SK-N-SH (cell line): ENCODE measurements at regions not wholly inside any gene's neighbourhood (a gene's known extent, or its start where the extent isn't known, plus 50 kb on each side); places are given as distances from the start of the nearest gene placed in this dataset.

ENCODE experiments used
- CTCF ChIA-PET: fragments of 300-600, 350-600 bp; formaldehyde crosslinking; extraction: SDS; loops from one replicate; lab custom pipeline; 2021; lab: Yijun Ruan, JAX
- POLR2A ChIA-PET: fragments of 350-600 bp; sonication (Branson Sonifier 250); formaldehyde crosslinking; extraction: SDS; loops from one replicate; lab custom pipeline; 2020; ENCODE audit warnings: antibody characterized with exemption, inconsistent platforms; lab: Yijun Ruan, JAX
- DNase-seq: peaks from one replicate; pipeline ENCODE4 v3.0.0; 2012
- H2AFZ ChIP-seq: fragments of 200-600 bp; sonication (generic); 2 replicates; pipeline ENCODE4 v1.8.1; 2016; ENCODE audit warnings: antibody characterized with exemption, mild to moderate bottlenecking, low read depth
- H3F3A ChIP-seq: fragments of 200-600 bp; sonication (generic); replicated peaks from 2 replicates; pipeline ENCODE3; 2016; ENCODE audit warnings: antibody characterized with exemption, mild to moderate bottlenecking; ENCODE audit not compliant: insufficient read depth
- H3K27ac ChIP-seq, 2 experiments: fragments of 200-500 bp in 1 of 2; fragments of 200-600 bp in 1 of 2; sonication (Bioruptor generic) in 1 of 2; sonication (generic), shearing (Covaris generic) in 1 of 2; 2 replicates each; pipeline versions ENCODE4 v1.5.1 to v1.6.1; 2014 to 2016; ENCODE audit warnings: low read depth in 2 of 2, inconsistent platforms in 1 of 2, low read length in 1 of 2, mild to moderate bottlenecking in 1 of 2, mixed read lengths in 1 of 2
- H3K27me3 ChIP-seq: fragments of 200-600 bp; sonication (generic), shearing (Covaris generic); 2 replicates; pipeline ENCODE4 v1.6.1; 2016; ENCODE audit warnings: mixed run types; ENCODE audit not compliant: insufficient read depth
- H3K36me3 ChIP-seq, 2 experiments: fragments of 200-500 bp in 1 of 2; fragments of 200-600 bp in 1 of 2; sonication (Bioruptor generic) in 1 of 2; sonication (generic) in 1 of 2; replicated peaks in 1 of 2; 2 replicates each; pipeline versions ENCODE3 to v1.5.1; 2014 to 2016; ENCODE audit warnings: low read length in 1 of 2, mild to moderate bottlenecking in 1 of 2; ENCODE audit not compliant: insufficient read depth in 2 of 2, control insufficient read depth in 1 of 2
- H3K4me1 ChIP-seq, 2 experiments: fragments of 200-500 bp in 1 of 2; fragments of 200-600 bp in 1 of 2; sonication (Bioruptor generic) in 1 of 2; sonication (generic), shearing (Covaris generic) in 1 of 2; 2 replicates each; pipeline versions ENCODE4 v1.5.1 to v1.6.1; 2014 to 2016; ENCODE audit warnings: low read depth in 1 of 2, low read length in 1 of 2, mixed run types in 1 of 2; ENCODE audit not compliant: insufficient read depth in 2 of 2, control insufficient read depth in 1 of 2
- H3K4me2 ChIP-seq: fragments of 200-600 bp; sonication (generic), shearing (Covaris generic); 2 replicates; pipeline ENCODE4 v1.6.1; 2017; ENCODE audit warnings: mixed run types
- H3K4me3 ChIP-seq, 2 experiments: fragments of 200-500 bp in 1 of 2; fragments of 200-600 bp in 1 of 2; sonication (Bioruptor generic) in 1 of 2; sonication (generic), shearing (Covaris generic) in 1 of 2; 2 replicates each; pipeline versions ENCODE4 v1.5.1 to v1.8.1; 2014 to 2016; ENCODE audit warnings: low read depth in 2 of 2, inconsistent platforms in 1 of 2, low read length in 1 of 2, mild to moderate bottlenecking in 1 of 2, mixed read lengths in 1 of 2, moderate library complexity in 1 of 2
- H3K79me2 ChIP-seq: fragments of 200-600 bp; sonication (generic); 2 replicates; pipeline ENCODE4 v1.8.1; 2017; ENCODE audit warnings: mild to moderate bottlenecking; ENCODE audit not compliant: insufficient read depth
- H3K9ac ChIP-seq: fragments of 200-600 bp; sonication (generic); 2 replicates; pipeline ENCODE4 v1.6.1; 2017; ENCODE audit warnings: mixed run types
- H3K9me2 ChIP-seq: fragments of 200-600 bp; sonication (generic); 2 replicates; pipeline ENCODE4 v1.6.1; 2017; ENCODE audit warnings: mixed run types
- H3K9me3 ChIP-seq: fragments of 200-600 bp; sonication (generic); 2 replicates; pipeline ENCODE4 v1.6.1; 2017; ENCODE audit warnings: mixed run types, mild to moderate bottlenecking, moderate library complexity
- H4K20me1 ChIP-seq: fragments of 200-600 bp; sonication (generic); 2 replicates; pipeline ENCODE4 v1.6.1; 2017; ENCODE audit warnings: mild to moderate bottlenecking, mixed run types; ENCODE audit not compliant: insufficient read depth
- CHD2 ChIP-seq: fragments of 150-350 bp; IDR thresholded peaks from 2 replicates; pipeline ENCODE4 v1.6.1; 2018; ENCODE audit warnings: low read length; ENCODE audit not compliant: partially characterized antibody
- CTCF ChIP-seq: fragments of 200-600 bp; sonication (generic); IDR thresholded peaks from 2 replicates; pipeline ENCODE4 v1.6.1; 2017; ENCODE audit warnings: antibody characterized with exemption, mild to moderate bottlenecking, moderate library complexity
- FOSL2 ChIP-seq: IDR thresholded peaks from 2 replicates; pipeline ENCODE4 v1.4.0; 2012; ENCODE audit warnings: low read depth, mild to moderate bottlenecking, moderate library complexity, borderline replicate concordance
- IRF3 ChIP-seq: fragments of 150-350 bp; IDR thresholded peaks from 2 replicates; pipeline ENCODE4 v1.6.1; 2016; ENCODE audit warnings: mild to moderate bottlenecking, low read depth, low read length
- MEF2A ChIP-seq: IDR thresholded peaks from 2 replicates; pipeline ENCODE4 v1.4.0; 2012; ENCODE audit warnings: low read depth, borderline replicate concordance
- MXI1 ChIP-seq: IDR thresholded peaks from 2 replicates; pipeline ENCODE4 v1.6.1; 2012; ENCODE audit warnings: mild to moderate bottlenecking, low read depth, low read length, improper control_type of control experiment
- POLR2AphosphoS5 ChIP-seq: IDR thresholded peaks from 2 replicates; pipeline ENCODE4 v1.6.1; 2012; ENCODE audit warnings: low read depth, low read length
- RAD21 ChIP-seq: IDR thresholded peaks from 2 replicates; pipeline ENCODE4 v1.6.1; 2012; ENCODE audit warnings: mild to moderate bottlenecking, low read length
- RCOR1 ChIP-seq: fragments of 150-350 bp; IDR thresholded peaks from 2 replicates; pipeline ENCODE4 v1.6.1; 2017; ENCODE audit warnings: antibody characterized with exemption, low read length
- SIN3A ChIP-seq: IDR thresholded peaks from 2 replicates; pipeline ENCODE4 v1.6.1; 2012; ENCODE audit warnings: low read depth, mild to moderate bottlenecking, low read length, moderate library complexity, borderline replicate concordance
- SMC3 ChIP-seq: IDR thresholded peaks from 2 replicates; pipeline ENCODE4 v1.6.1; 2012; ENCODE audit warnings: low read depth, low read length, improper control_type of control experiment
- TAF1 ChIP-seq: IDR thresholded peaks from 2 replicates; pipeline ENCODE4 v1.6.1; 2012; ENCODE audit warnings: low read depth, mild to moderate bottlenecking, low read length, moderate library complexity, borderline replicate concordance
- TEAD4 ChIP-seq: IDR thresholded peaks from 2 replicates; pipeline ENCODE4 v1.4.0; 2012; ENCODE audit warnings: mild to moderate bottlenecking, borderline replicate concordance; ENCODE audit not compliant: insufficient read depth
- YY1 ChIP-seq: IDR thresholded peaks from 2 replicates; pipeline ENCODE4 v1.4.0; 2012; ENCODE audit warnings: low read depth, mild to moderate bottlenecking
- ZBTB33 ChIP-seq: IDR thresholded peaks from 2 replicates; pipeline ENCODE4 v1.4.0; 2012; ENCODE audit warnings: low read depth, borderline replicate concordance
- WGBS: methylation state at CpG from one replicate; pipeline ENCODE4 v1.1.6; 2017; ENCODE audit warnings: low lambda C conversion rate; 5-methylcytosine and 5-hydroxymethylcytosine counted together

GRCh38 chr13:80973721-80974120, 632.8 kb upstream of the SPRY2 start:
- no peaks in the 10 kb centered on the region for H3K4me1 ChIP-seq
- no peak overlapping the region for H2AFZ ChIP-seq
- H3K9me2 ChIP-seq: no peaks in the 10 kb centered on the region
- no peaks in the 10 kb centered on the region for H4K20me1 ChIP-seq
- no peak overlapping the region for H3K4me2 ChIP-seq
- H3K9ac ChIP-seq: no peak overlapping the region
- POLR2A ChIA-PET: no interaction called here
- no peak overlapping the region for H3K4me3 ChIP-seq
- CTCF ChIA-PET: interaction anchor here (6.9 kb wide), 1 partner anchor 44 kb away, joined by 49 read pairs; no protein-coding TSS in a partner anchor
- WGBS: 96% methylated on average over 2 of the region's 2 CpGs
- H3K79me2 ChIP-seq: no peaks in the 10 kb centered on the region
- no peak overlapping the region for H3K27ac ChIP-seq
- no peaks in the 10 kb centered on the region for H3K36me3 ChIP-seq
- no peak for DNase-seq
- TF ChIP-seq YY1 (no peak), RCOR1 (no peak), TAF1 (no peak), TEAD4 (no peak), MEF2A (no peak), CTCF (no peak), IRF3 (no peak), SMC3 (no peak), ZBTB33 (no peak), FOSL2 (no peak)
- no peaks in the 10 kb centered on the region for H3K27me3 ChIP-seq
- H3K9me3 ChIP-seq: no peaks in the 10 kb centered on the region
- peaks cover 4% of the 10 kb centered on the region for H3F3A ChIP-seq

GRCh38 chr13:80972857-80973478, 632.0 kb upstream of the SPRY2 start:
- CTCF ChIA-PET: no interaction called here
- no peaks in the 10 kb centered on the region for H3K9me2 ChIP-seq
- 93% methylated on average over 2 of the region's 2 CpGs for WGBS
- H3F3A ChIP-seq: peaks cover 4% of the 10 kb centered on the region
- no peak for DNase-seq
- no peak overlapping the region for H3K4me2 ChIP-seq
- H3K79me2 ChIP-seq: no peaks in the 10 kb centered on the region
- no peak overlapping the region for H3K9ac ChIP-seq
- H3K27me3 ChIP-seq: no peaks in the 10 kb centered on the region
- H2AFZ ChIP-seq: no peak overlapping the region
- H3K4me1 ChIP-seq: no peaks in the 10 kb centered on the region
- POLR2A ChIA-PET: no interaction called here
- TF ChIP-seq MXI1 (no peak), SIN3A (no peak), CTCF (no peak), RAD21 (no peak), POLR2AphosphoS5 (no peak), SMC3 (no peak), CHD2 (no peak)
- no peak overlapping the region for H3K27ac ChIP-seq
- no peaks in the 10 kb centered on the region for H3K9me3 ChIP-seq
- H3K36me3 ChIP-seq: no peaks in the 10 kb centered on the region
- H4K20me1 ChIP-seq: no peaks in the 10 kb centered on the region
- H3K4me3 ChIP-seq: no peak overlapping the region
